D721Med (cell line): ENCODE measurements at regions not wholly inside any gene's neighbourhood (a gene's known extent, or its start where the extent isn't known, plus 50 kb on each side); places are given as distances from the start of the nearest gene placed in this dataset.

Source experiments
- DNase-seq: peaks from one replicate; pipeline ENCODE4 v3.0.0; 2011; ENCODE audit warnings: low spot score; ENCODE audit not compliant: insufficient read length
- FAIRE-seq: peaks from 2 replicates; lab custom pipeline; 2011; peaks lifted over from hg19 to GRCh38; lab: Jason Lieb, UNC
- TF ChIP-seq, protein P1 (sequence below): IDR thresholded peaks from 2 replicates; pipeline ENCODE4 v1.5.1; 2012; ENCODE audit warnings: mild to moderate bottlenecking, control low read depth; ENCODE audit not compliant: insufficient read depth; ENCODE audit errors: missing control alignments

DNA sequence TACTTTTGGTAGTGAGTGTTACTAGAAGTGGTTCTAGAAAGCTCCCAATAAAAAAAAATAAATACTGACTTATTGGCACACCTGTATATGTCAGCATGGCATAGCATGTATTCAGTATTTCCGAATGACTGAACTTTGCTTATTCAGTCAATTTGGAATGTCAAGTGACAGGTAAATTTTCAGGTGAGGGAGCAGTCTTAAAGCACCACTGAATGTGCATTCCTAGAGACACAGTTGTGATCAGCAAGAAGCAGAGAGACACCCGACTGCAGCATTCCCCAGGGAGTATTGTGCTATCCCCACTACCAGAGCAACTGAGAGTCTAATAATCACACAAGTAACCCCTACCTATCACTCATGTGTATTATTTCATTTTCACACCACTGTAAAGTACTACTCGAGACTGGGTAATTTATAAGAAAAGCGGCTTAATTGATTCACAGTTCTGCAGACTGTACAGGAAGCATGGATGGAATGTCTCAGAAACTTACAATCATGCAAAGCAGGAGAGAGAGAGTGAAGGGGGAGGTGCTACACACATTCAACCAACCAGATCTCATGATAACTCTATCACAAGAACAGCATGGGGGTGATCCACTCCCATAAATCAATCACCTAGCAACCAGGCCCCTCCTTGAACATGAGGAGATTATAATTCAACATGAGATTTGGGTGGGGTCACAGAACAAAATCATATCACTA is 201.5 kb downstream of the TBX15 start:
- DNase-seq: no peak
- TF ChIP-seq, protein P1, sequence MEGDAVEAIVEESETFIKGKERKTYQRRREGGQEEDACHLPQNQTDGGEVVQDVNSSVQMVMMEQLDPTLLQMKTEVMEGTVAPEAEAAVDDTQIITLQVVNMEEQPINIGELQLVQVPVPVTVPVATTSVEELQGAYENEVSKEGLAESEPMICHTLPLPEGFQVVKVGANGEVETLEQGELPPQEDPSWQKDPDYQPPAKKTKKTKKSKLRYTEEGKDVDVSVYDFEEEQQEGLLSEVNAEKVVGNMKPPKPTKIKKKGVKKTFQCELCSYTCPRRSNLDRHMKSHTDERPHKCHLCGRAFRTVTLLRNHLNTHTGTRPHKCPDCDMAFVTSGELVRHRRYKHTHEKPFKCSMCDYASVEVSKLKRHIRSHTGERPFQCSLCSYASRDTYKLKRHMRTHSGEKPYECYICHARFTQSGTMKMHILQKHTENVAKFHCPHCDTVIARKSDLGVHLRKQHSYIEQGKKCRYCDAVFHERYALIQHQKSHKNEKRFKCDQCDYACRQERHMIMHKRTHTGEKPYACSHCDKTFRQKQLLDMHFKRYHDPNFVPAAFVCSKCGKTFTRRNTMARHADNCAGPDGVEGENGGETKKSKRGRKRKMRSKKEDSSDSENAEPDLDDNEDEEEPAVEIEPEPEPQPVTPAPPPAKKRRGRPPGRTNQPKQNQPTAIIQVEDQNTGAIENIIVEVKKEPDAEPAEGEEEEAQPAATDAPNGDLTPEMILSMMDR: no peak

DNA sequence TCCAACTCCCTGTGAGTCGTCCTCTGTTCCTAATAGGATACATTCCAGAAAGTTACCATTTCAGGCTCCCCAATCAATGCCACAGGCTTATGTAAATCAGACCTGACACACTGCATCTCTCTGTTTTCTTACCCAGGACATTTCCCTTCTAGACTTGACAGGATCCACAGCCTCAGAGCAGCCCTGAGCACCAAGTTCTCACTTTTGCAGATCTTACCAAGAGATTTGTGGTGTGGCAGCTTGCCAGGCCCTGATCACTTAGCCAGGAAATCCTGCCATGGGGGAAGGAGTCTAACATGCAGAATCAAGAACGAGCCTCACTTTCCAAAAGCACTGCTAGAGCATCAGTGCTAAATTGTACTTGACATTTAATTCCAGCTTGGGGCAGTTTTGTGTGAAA is 202.9 kb downstream of the TBX15 start:
- DNase-seq (no peak), FAIRE-seq (no peak)
- TF ChIP-seq, protein P1: no peak

More for the DNA sequence above, 201.5 kb downstream of the TBX15 start:
- FAIRE-seq: no peak

DNA sequence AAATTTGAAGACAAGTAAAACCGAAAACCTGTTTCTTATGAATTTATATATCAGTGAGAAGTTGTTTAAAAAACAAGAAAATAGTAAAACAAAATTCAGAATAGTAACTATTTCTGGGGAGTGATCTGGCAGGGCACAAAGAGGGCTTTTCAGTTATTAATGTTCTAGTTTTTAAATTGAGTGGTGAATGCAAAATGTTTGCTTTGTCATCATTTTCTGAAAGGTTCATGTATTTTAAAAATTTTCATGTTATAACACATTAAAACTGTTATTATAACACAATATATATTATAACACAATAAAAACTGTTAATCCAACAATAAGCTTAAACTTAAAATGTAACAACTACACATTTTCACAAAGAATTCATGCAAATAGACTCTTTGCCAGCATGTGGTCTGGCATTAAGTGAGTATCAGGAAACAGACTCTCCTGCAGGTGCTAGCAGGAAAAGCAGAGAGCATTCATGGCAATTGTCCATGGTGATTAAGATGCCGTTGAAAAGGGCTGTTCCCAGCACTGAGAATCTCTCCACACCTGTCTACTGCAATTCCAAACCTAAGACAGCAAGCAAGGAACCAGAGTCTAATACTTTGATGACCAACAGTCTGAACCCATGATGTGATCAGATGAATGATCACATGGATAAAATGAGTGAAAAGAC is 204.9 kb downstream of the TBX15 start:
- FAIRE-seq (no peak), DNase-seq (no peak)
- TF ChIP-seq, protein P1: no peak

DNA sequence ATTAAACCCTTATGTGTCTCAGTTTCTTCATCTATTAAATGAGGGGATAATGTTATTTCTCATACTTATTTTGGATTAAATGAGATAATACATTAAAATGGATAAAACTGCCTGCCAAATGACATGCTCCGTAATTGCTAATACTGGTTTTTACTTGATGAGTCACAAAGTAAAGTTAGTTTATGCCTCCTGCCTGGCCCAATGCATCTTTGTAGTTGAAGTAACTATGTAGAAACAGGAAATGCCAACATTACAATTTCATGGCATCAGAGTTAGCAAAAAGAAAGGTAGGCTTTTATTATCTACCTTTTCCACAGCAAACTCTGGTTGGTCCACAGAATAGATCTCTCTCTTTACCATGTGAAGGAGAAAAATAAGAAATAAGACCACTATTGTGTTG is 214.5 kb downstream of the TBX15 start:
- FAIRE-seq (no peak), DNase-seq (no peak)
- TF ChIP-seq, protein P1: no peak

DNA sequence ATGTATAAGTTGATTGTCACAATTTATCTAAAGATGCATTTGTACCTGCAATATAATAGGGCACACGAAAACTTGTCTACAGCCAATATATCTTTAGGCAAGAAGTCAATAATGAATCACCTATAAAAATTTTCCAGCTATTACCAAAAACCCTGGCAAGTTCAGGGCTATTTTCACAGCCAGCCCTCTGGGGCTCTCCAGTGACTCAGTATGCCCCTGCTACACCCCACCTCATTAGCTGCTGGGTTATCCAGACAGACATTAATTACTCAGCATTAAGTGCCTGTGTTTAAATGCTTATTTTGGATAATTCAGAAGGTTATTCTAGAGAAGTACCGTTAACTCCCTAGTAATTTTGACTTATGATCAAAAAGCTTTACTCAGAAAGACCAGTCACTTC is 220.2 kb downstream of the TBX15 start:
- no peak for FAIRE-seq
- TF ChIP-seq, protein P1: no peak
- DNase-seq: no peak

DNA sequence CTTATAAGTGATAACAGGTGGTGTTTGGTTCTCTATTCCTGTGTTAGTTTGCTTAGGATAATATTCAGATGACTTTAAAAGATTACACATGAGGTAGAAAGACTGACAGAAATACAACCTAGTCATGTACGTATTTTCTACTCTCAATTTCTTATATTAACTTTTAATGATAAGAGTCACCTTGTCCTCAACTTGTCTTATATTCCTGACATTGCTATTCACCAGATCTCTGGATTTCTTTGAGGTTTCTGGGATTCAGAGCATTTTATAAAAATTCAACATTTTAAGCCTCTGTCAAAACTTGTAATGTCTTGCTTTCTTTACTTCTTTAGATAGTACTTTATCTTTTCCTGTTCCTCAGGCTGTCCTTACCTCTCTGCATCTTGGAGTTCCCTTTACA is 234.2 kb downstream of the TBX15 start:
- FAIRE-seq: no peak
- DNase-seq: no peak
- TF ChIP-seq, protein P1: no peak

DNA sequence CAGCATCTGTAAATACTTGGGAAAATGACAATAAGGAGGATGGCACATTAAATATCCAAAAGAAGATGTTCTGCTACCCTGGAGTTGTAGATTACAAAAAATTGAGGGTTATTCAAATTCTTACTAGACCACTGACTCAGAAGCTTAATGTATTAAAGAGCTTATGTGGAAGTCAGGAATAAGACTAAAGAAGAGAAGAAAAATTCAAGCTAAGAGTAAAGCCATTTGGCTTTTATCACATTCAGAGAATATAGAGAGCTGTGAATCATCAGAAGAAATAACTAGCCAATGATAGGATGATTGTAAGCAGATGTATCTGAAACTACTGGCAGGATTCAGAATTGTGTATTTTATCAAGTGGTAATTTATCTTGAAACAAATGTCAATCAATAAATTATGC is 237.0 kb downstream of the TBX15 start:
- DNase-seq (no peak), FAIRE-seq (no peak)
- TF ChIP-seq, protein P1: no peak
